SH-SY5Y (cell line): ENCODE measurements at regions not wholly inside any gene's neighbourhood (a gene's known extent, or its start where the extent isn't known, plus 50 kb on each side); places are given as distances from the start of the nearest gene placed in this dataset.

ENCODE experiments used
- GATA2 ChIP-seq: IDR thresholded peaks from 2 replicates; pipeline ENCODE4 v1.6.1; 2011; ENCODE audit warnings: mild to moderate bottlenecking, low read depth, low read length
- GATA3 ChIP-seq: IDR thresholded peaks from 2 replicates; pipeline ENCODE4 v1.6.1; 2011; ENCODE audit warnings: low read depth, mild to moderate bottlenecking, low read length, moderate library complexity

- TF ChIP-seq GATA2 (no peak), GATA3 (no peak)
These were observed 535.4 kb upstream of the USP24 start for GRCh38 chr1:55750628-55750995.
